ENCODE measurements at regions not wholly inside any gene's neighbourhood (a gene's known extent, or its start where the extent isn't known, plus 50 kb on each side); places are given as distances from the start of the nearest gene placed in this dataset.

GRCh38 chr12:115801871-115802270 lies 475.6 kb downstream of the MED13L start:
- no peak for DNase-seq
- H3K4me1 Mint-ChIP-seq (ENCODE audit: low read depth, unreplicated experiment): no peaks in the 10 kb centered on the region
- H3K27me3 Mint-ChIP-seq (ENCODE audit: unreplicated experiment): no peaks in the 10 kb centered on the region
- H3K4me3 Mint-ChIP-seq (ENCODE audit: low read depth, unreplicated experiment): no peak overlapping the region
- H3K9me3 Mint-ChIP-seq (ENCODE audit: low read depth, unreplicated experiment): peaks cover 9% of the 10 kb centered on the region
- intact Hi-C loops (cut with micrococcal nuclease; ENCODE audit: unreplicated experiment): no loop called here
- no peaks in the 10 kb centered on the region for H3K36me3 Mint-ChIP-seq (ENCODE audit: insufficient read depth, unreplicated experiment)
- CTCF ChIA-PET: no interaction called here
- no peak for TF ChIP-seq CTCF (IDR thresholded peaks at IDR 0.05; ENCODE audit: unreplicated experiment)
- BruUV-seq (replicated peaks): no TSS peak
- no peak overlapping the region for H3K27ac Mint-ChIP-seq (ENCODE audit: unreplicated experiment)

- no peak overlapping the region for H3K27ac Mint-ChIP-seq (ENCODE audit: unreplicated experiment)
- intact Hi-C loops (cut with micrococcal nuclease; ENCODE audit: unreplicated experiment): no loop called here
- H3K27me3 Mint-ChIP-seq (ENCODE audit: unreplicated experiment): no peaks in the 10 kb centered on the region
- no peaks in the 10 kb centered on the region for H3K36me3 Mint-ChIP-seq (ENCODE audit: insufficient read depth, unreplicated experiment)
- no peak overlapping the region for H3K4me3 Mint-ChIP-seq (ENCODE audit: low read depth, unreplicated experiment)
- CTCF ChIA-PET: no interaction called here
- no peak for TF ChIP-seq CTCF (IDR thresholded peaks at IDR 0.05; ENCODE audit: unreplicated experiment)
- no TSS peak for BruUV-seq (replicated peaks)
- DNase-seq: no peak
- H3K4me1 Mint-ChIP-seq (ENCODE audit: low read depth, unreplicated experiment): no peaks in the 10 kb centered on the region
- peaks cover 5% of the 10 kb centered on the region for H3K9me3 Mint-ChIP-seq (ENCODE audit: low read depth, unreplicated experiment)
Observed at GRCh38 chr12:115799610-115800009, 477.9 kb downstream of the MED13L start.

- H3K27ac Mint-ChIP-seq (ENCODE audit: unreplicated experiment): no peak overlapping the region
- intact Hi-C loops (cut with micrococcal nuclease; ENCODE audit: unreplicated experiment): no loop called here
- no peaks in the 10 kb centered on the region for H3K27me3 Mint-ChIP-seq (ENCODE audit: unreplicated experiment)
- DNase-seq: no peak
- BruUV-seq (replicated peaks): no TSS peak
- TF ChIP-seq CTCF (IDR thresholded peaks at IDR 0.05; ENCODE audit: unreplicated experiment): no peak
- no peak overlapping the region for H3K4me3 Mint-ChIP-seq (ENCODE audit: low read depth, unreplicated experiment)
- H3K36me3 Mint-ChIP-seq (ENCODE audit: insufficient read depth, unreplicated experiment): no peaks in the 10 kb centered on the region
- no peaks in the 10 kb centered on the region for H3K4me1 Mint-ChIP-seq (ENCODE audit: low read depth, unreplicated experiment)
- CTCF ChIA-PET: interaction anchor here (0.6 kb wide), 1 partner anchor 1716 kb away, joined by 4 read pairs; no protein-coding TSS in a partner anchor
- H3K9me3 Mint-ChIP-seq (ENCODE audit: low read depth, unreplicated experiment): peaks cover 8% of the 10 kb centered on the region
Observed at GRCh38 chr12:115798309-115798917, 479.1 kb downstream of the MED13L start.

- no peaks in the 10 kb centered on the region for H3K4me1 Mint-ChIP-seq (ENCODE audit: low read depth, unreplicated experiment)
- H3K27me3 Mint-ChIP-seq (ENCODE audit: unreplicated experiment): no peaks in the 10 kb centered on the region
- no peak for DNase-seq
Observed at GRCh38 chr12:115794659-115795081, 482.8 kb downstream of the MED13L start.

More at GRCh38 chr12:115794659-115795081, 482.8 kb downstream of the MED13L start:
- intact Hi-C loops (cut with micrococcal nuclease; ENCODE audit: unreplicated experiment): no loop called here
- TF ChIP-seq CTCF (IDR thresholded peaks at IDR 0.05; ENCODE audit: unreplicated experiment): no peak
- no TSS peak for BruUV-seq (replicated peaks)
- Mint-ChIP-seq H3K4me3 (ENCODE audit: low read depth, unreplicated experiment) (no peak overlapping the region), H3K36me3 (ENCODE audit: insufficient read depth, unreplicated experiment) (no peaks in the 10 kb centered on the region), H3K27ac (ENCODE audit: unreplicated experiment) (no peak overlapping the region), H3K9me3 (ENCODE audit: low read depth, unreplicated experiment) (peaks cover 11% of the 10 kb centered on the region)
- CTCF ChIA-PET: no interaction called here

Measured in Calu3 (cell line).